GM21390 (cell line): ENCODE measurements at regions not wholly inside any gene's neighbourhood (a gene's known extent, or its start where the extent isn't known, plus 50 kb on each side); places are given as distances from the start of the nearest gene placed in this dataset.

Source experiments
- ATAC-seq: cut with Tn5 transposase; IDR thresholded peaks from one replicate; pipeline ENCODE4 v1.9.1; 2021; ENCODE audit not compliant: unreplicated experiment

DNA sequence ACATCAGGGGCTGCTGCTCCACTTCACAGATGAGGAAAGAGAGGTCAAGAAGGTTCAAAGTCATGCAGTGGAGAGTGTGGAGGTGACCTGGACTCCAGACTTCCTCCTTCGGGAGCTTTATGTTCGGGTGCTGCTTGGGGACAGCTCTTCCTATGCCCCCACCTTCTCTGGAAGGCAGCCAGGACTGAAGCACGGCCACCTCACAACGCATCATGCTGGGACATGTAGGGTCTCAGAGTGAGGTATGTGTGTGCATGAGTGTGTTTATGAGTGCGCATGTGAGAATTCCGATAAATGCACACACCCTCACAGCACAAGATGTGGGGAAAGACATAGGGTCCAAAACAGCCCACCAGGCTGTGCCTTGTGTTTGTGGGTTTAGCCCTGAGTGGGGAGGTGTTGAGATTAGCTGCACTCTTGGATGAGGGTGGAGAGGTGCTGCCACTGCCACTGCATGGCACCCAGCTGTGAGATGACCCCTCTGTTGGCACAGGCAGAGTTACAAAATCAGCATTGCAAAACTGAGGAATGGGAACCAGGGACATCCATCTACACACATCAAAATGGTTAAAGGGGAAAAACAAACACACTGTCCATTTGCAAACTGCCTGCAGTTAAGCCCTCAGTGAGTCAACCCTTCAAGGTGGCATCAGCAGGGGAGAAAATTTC is 367.4 kb downstream of the SEC14L1 start:
- no peak for ATAC-seq

- no peak for ATAC-seq
These were observed 368.3 kb downstream of the SEC14L1 start for GRCh38 chr17:77509089-77509488.

DNA sequence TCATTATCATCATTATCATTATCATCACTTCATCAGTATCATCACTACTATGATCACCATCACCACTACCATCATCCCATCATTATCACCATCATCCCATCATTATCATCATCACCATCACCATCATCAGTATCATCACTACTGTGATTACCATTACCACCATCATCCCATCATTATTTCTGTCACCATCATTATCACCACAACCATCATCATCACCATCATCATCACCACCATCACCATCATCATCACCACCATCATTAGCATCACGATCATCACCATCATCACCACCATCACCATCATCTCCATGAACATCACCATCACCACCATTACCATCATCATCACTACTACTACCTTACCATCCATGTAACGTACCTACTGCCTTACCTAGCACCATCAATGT is 368.8 kb downstream of the SEC14L1 start:
- no peak for ATAC-seq

DNA sequence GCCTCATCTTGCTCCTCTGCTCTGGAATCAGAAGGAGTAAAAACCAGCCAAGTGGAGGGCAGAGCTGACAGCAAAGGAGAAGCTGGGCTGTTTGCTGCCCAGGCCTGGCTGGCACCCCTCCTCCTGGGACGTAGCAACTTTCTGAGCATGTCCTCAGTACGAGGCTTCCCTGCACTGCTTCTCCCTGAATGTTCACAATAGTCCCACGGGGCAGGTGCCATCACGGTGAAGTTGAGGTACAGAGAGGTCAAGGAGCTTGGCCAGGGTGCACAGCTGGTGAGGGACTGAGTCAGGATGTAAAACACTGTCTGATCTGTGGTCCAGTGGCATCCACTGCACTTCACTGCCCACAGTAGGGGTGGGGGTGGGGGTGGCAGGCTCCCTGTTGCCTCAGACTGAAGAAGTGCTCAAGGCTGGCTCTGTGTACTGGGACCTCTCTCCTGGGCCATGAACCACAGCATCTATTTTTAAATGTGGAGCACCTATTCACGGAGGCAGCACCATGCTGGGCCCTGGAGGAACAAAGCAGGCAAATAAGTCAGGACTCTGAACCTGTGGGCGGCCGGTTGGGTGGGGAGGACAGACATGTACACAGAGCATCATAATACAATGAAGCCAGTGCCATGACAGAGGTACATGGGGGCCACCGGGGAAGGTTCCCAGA is 369.5 kb downstream of the SEC14L1 start:
- no peak for ATAC-seq

DNA sequence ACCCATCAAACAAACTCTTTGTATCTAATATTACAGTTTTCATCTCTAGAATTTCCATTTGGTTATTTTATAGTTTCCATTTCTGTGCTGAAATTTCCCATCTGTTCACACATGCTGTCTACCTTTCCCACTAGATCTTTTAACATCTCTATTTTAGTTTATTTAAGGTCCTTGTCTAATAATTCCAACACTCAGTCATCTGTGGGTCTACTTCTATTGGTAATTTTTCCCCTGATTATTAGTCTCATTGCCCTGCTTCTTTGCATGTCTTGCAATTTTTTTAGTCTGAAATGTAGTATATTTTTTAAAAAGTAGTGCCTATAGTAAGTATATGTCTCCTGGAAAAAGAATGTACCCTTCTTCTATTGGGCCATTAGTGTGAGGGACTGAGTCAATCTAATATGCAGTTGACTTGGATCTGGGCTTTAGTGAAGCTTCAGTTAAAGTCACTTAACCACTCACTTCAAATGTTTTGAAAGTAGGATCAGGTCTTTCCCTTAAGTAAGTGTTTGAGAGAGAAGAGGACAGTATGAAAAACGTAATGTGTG is 370.8 kb downstream of the SEC14L1 start:
- ATAC-seq: no peak

GRCh38 chr17:77512062-77512946 is 371.5 kb downstream of the SEC14L1 start:
- ATAC-seq: no peak

- ATAC-seq: no peak
These were observed 372.3 kb downstream of the SEC14L1 start for GRCh38 chr17:77513045-77513444.

DNA sequence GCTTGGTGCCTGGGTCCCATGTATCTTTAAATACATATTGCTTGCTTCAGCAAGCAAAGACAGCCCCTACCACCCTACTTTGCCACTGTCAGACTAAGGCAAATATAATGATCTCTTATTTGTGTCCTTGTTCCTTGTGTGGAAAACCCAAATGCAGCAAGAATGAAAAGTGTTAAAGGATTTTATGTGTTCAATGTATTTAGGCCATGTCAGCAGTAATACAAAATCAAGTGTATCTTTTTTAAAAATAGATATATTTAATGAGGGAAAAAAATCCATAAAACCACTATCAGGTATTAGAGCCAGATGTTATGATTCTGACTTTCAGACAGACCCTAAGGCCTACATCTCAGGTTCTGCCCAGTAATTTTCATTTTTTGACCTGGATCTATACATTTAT is 374.5 kb downstream of the SEC14L1 start:
- ATAC-seq: no peak

- no peak for ATAC-seq
These were observed 376.1 kb downstream of the SEC14L1 start for GRCh38 chr17:77516902-77517301.

DNA sequence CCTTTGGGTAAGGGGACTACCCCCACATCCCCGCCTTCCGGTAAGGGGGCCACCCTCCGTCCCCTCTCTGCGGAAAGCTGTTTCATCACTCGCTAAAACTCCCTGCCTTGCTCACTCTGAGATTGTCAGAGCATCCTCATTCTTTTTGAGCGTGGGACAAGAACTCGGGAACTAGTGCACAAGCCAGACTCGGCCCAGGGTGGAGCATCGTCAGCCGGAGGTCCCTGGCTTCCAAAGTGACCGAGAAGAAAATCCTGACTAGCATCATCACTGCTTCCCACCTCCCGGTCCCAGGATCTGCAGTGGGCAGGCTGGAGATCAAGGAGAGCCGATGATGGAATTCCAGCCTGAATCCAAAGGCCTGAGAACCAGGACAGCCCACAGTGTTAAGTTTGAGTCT is 380.3 kb downstream of the SEC14L1 start:
- ATAC-seq: no peak

GRCh38 chr17:77523540-77523939 is 382.8 kb downstream of the SEC14L1 start:
- no peak for ATAC-seq

- ATAC-seq: no peak
These were observed 385.5 kb downstream of the SEC14L1 start for GRCh38 chr17:77526259-77526711.

DNA sequence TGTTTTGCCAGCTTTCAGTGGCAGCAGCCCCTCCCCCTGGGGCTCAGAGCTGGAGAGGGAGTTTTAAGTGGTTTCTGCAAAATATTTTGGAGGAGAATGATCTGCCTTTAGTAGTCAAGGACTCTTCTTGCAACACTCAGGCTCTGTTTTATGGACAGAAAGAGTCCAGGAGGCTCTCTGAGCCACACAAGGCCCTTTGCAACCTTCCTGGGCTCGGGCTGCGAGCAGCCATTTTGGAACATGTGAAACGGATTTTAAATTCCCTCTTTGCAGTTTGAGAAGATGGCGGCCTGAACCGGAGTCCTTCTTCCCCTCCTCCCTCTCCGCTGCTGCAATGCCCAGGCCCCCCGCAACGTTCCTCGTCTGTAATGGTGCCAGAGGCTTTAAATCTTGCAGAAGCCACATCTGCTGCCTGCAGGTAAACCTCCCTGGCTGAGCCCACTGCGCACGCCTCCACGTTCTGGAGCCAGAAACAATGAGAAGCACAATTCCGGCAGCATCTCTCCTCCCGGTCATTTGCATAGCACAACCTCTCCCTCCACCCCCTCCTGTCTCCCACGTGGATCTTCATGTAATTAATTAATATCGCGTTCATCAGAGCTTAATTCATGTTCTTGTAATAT is 386.1 kb downstream of the SEC14L1 start:
- no peak for ATAC-seq

GRCh38 chr17:77527409-77527808 is 386.6 kb downstream of the SEC14L1 start:
- no peak for ATAC-seq

DNA sequence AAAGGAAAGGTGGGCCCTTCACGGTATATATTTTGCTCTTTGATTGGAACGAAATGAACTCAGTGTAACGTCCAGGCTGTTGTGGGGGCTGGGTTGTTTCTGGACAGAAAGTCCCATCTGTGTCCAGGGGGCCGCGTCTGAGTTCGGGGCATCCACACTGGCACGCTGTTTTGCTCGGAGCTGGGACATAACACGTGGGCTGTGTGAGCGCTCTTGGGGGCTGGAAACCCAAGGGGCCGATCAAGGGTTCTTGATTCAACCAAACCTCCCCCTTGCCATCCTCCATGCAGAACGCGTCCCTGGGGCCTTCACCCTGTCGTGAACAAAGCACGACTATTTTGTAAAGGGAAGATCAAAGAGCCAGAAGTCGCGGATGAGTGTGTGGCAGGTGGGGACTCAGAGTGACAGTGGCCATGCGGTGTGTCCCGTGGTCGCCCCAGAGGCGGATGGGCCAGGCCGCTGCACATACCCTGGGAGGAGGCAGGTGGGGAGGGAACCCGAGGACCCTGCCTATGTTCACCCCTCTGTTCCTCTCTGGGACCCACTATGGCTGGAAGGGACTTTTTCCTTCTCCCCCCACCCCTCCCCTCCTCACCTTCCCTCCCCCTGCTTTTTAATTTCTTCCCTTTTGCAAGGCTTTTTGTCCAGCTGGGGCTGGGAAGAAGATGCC is 387.2 kb downstream of the SEC14L1 start:
- ATAC-seq: no peak

DNA sequence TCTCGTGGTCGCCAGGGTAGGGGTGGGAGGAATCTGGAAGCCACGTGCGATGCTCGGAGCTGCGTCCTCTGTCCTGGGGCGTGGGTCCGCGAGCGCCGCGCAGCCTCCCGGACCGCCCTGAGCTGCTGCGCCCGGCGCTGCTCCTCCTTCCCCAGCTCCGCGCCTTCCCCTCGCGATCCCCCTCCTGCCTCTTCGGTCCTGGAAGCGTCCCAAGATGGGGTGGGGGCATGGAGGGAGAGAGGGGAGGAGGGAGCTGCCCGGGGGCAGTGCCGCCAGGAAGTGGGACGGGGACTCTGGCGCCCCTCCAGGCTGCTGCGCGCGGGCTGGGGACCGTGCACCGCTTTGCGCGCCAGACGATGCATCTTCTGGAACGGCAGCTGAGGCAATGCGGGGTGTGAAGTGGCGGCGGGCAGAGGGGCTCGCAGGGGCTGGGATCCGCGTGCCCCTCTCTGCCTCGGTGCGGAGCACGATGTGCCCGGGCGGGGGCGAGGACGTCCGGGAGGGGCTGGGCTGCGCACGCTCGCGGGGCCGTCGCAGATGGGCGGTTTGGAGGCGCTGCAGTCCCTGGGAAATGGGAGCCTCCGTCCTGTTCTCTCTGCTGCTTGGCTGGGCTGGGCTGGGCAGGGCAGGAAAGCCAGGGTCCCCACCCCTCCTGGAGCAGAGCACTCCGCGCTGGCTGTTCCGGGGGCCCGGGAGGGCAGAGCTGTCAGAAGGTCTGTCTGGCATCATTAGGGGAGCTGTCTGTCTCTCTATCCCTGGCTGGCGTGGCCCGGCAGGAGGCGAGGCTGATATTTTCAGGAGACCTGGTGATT is 388.0 kb downstream of the SEC14L1 start:
- ATAC-seq: no peak

DNA sequence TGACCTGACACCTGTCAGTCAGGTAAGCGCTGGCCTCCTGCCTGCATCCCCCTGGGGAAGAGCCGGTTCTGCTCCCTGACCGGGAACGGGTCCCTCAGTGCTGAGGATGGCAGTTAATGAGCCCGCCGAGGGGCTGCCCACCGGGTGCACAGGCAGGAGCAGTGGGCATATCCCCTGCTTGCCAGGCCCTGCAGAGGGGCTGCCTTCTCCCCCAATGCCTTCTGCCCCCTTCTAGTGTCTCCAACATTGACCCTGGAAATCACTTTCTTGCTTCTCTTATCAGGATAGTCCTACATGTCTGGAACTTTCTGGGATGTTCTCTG is 388.5 kb downstream of the SEC14L1 start:
- ATAC-seq: no peak

DNA sequence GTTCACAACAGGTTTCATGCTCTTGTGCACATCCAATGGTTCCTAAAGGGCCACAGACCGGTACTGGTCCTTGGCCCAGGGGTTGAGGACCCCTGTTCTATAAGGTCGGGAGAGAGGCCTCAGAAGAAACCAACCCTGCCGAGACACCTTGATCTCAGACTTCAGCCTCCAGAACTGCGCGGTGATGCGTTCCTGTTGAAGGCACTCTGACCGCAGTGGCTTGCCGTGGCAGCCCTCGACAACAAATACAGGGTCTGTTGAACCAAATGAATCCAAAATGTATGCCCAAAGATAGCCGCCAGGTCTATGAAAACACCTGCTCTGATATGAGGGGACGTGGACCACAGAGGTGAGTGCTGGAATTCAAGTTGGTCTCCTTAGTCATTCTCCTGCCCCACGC is 389.8 kb downstream of the SEC14L1 start:
- ATAC-seq: no peak

DNA sequence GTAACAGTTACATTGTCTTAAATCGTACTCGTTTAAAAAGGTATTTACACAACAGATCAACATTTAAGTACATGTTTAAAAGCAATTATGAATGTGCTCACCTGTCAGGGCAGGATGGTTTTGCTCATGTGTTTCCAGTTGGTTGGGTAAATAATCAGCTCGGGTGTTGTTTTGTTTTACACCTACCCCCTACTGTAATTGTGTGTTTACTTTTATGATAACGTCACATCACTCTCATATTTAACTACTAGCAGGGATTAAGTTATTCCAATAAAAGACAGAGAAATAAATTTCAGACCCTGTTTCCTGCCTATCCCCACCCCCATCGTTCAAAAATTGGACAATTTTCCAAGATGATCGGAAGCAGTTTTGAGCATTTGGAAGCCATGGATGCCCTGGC is 390.2 kb downstream of the SEC14L1 start:
- ATAC-seq: no peak

DNA sequence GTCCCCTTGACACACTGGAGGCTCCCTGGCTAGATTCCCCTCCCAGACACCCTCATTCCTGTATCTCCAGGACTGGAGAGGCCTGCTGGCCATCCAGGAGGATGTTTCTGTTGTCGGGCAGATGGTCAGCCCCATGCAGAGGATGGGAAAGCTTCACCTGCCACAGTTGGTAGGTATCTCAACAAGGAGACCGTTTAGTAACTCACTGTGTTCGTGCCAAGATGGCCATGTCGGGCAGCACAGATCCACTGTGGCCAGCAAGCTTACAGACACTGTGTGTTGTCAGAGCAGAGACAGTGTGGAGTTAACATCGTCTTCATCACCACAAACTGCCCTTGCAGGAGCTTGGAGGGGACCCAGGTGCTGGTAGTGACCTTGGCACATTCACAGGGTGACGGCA is 390.9 kb downstream of the SEC14L1 start:
- ATAC-seq: no peak
